ENCODE measurements at regions not wholly inside any gene's neighbourhood (a gene's known extent, or its start where the extent isn't known, plus 50 kb on each side); places are given as distances from the start of the nearest gene placed in this dataset.

- Histone ChIP-seq H3K4me1 (ENCODE audit: control insufficient read depth in 1 of 2, low read depth in 2 of 2) (peaks cover 0 to under 1% of the 10 kb centered on the region in 2 donors), H3K36me3 (no peaks in the 10 kb centered on the region), H3K27me3 (replicated peaks; ENCODE audit: insufficient read depth) (no peaks in the 10 kb centered on the region), H3K27ac (no peak overlapping the region), H3K4me3 (no peak overlapping the region), H3K9me3 (no peaks in the 10 kb centered on the region)
- TF ChIP-seq, protein P1, sequence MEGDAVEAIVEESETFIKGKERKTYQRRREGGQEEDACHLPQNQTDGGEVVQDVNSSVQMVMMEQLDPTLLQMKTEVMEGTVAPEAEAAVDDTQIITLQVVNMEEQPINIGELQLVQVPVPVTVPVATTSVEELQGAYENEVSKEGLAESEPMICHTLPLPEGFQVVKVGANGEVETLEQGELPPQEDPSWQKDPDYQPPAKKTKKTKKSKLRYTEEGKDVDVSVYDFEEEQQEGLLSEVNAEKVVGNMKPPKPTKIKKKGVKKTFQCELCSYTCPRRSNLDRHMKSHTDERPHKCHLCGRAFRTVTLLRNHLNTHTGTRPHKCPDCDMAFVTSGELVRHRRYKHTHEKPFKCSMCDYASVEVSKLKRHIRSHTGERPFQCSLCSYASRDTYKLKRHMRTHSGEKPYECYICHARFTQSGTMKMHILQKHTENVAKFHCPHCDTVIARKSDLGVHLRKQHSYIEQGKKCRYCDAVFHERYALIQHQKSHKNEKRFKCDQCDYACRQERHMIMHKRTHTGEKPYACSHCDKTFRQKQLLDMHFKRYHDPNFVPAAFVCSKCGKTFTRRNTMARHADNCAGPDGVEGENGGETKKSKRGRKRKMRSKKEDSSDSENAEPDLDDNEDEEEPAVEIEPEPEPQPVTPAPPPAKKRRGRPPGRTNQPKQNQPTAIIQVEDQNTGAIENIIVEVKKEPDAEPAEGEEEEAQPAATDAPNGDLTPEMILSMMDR (IDR thresholded peaks at IDR 0.05) = no peak
- DNase-seq (ENCODE audit: low spot score) = no peak
- ATAC-seq (ENCODE audit: insufficient number of reproducible peaks, low FRiP score, low read depth) = no peak
Observed at GRCh38 chrX:39823854-39824253, 273.9 kb downstream of the BCOR start.

DNA sequence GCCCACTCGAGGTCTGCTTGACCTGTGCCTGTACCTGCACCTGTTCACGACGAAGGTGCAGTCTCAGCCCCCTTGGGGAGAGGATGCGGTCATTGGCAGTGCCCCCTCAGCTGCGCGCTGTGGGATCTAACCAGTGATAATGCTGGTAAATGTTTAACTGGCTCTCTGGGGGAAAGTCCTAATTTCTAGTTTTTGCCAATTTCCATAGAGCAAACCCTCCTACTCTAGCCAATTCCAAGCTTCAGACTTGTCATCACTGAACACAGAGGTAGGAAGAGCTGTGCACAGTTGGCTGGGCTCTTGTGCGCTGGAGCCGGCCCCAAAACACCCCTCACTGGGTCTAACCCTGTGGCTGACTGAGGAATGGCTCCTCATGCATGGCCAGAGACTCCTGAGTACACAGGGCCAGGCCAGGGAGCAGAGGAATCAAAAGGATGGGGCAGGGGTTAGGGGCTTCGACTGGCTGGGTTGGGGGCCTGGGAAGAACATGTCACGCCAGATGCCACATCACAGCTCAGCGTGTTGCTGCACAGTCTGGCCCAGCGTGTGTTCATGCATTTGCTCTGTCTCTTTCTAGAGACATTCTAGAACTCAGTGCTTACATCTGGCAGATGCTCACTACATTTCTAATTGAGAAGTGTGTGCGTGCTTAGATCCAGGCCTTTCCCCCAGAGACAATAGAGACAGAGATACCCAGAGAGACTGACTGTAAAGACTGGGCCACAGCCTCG, 270.8 kb downstream of the BCOR start:
- Histone ChIP-seq H3K27me3 (replicated peaks; ENCODE audit: insufficient read depth) (no peaks in the 10 kb centered on the region), H3K27ac (no peak overlapping the region), H3K4me3 (no peak overlapping the region), H3K9me3 (no peaks in the 10 kb centered on the region), H3K4me1 (ENCODE audit: control insufficient read depth in 1 of 2, low read depth in 2 of 2) (no peaks in the 10 kb centered on the region), H3K36me3 (no peaks in the 10 kb centered on the region)
- TF ChIP-seq, protein P1 (IDR thresholded peaks at IDR 0.05) = no peak
- no peak for ATAC-seq (ENCODE audit: insufficient number of reproducible peaks, low FRiP score, low read depth)
- no peak for DNase-seq (ENCODE audit: low spot score)

GRCh38 chrX:39827951-39828350, 269.8 kb downstream of the BCOR start:
- TF ChIP-seq, protein P1 (IDR thresholded peaks at IDR 0.05) = no peak
- H3K4me3 ChIP-seq = no peak overlapping the region
- no peaks in the 10 kb centered on the region for H3K36me3 ChIP-seq
- ATAC-seq (ENCODE audit: insufficient number of reproducible peaks, low FRiP score, low read depth) (no peak), DNase-seq (ENCODE audit: low spot score) (no peak)
- H3K27me3 ChIP-seq (replicated peaks; ENCODE audit: insufficient read depth) = no peaks in the 10 kb centered on the region
- no peak overlapping the region for H3K27ac ChIP-seq
- no peaks in the 10 kb centered on the region for H3K4me1 ChIP-seq (ENCODE audit: control insufficient read depth in 1 of 2, low read depth in 2 of 2)
- H3K9me3 ChIP-seq = no peaks in the 10 kb centered on the region

GRCh38 chrX:39828971-39829370, 268.8 kb downstream of the BCOR start:
- no peak for DNase-seq (ENCODE audit: low spot score)
- H3K4me1 ChIP-seq (ENCODE audit: control insufficient read depth in 1 of 2, low read depth in 2 of 2) = no peaks in the 10 kb centered on the region
- TF ChIP-seq, protein P1 (IDR thresholded peaks at IDR 0.05) = no peak
- H3K9me3 ChIP-seq = no peaks in the 10 kb centered on the region
- no peak for ATAC-seq (ENCODE audit: insufficient number of reproducible peaks, low FRiP score, low read depth)
- no peaks in the 10 kb centered on the region for H3K27me3 ChIP-seq (replicated peaks; ENCODE audit: insufficient read depth)
- H3K36me3 ChIP-seq = no peaks in the 10 kb centered on the region
- no peak overlapping the region for H3K27ac ChIP-seq
- no peak overlapping the region for H3K4me3 ChIP-seq

GRCh38 chrX:39829965-39830364, 267.8 kb downstream of the BCOR start:
- H3K36me3 ChIP-seq = no peaks in the 10 kb centered on the region
- ATAC-seq (ENCODE audit: insufficient number of reproducible peaks, low FRiP score, low read depth) (no peak), DNase-seq (ENCODE audit: low spot score) (no peak)
- H3K27me3 ChIP-seq (replicated peaks; ENCODE audit: insufficient read depth) = no peaks in the 10 kb centered on the region
- H3K4me3 ChIP-seq = no peak overlapping the region
- H3K4me1 ChIP-seq (ENCODE audit: control insufficient read depth in 1 of 2, low read depth in 2 of 2) = no peaks in the 10 kb centered on the region
- TF ChIP-seq, protein P1 (IDR thresholded peaks at IDR 0.05) = no peak
- H3K9me3 ChIP-seq = no peaks in the 10 kb centered on the region
- no peak overlapping the region for H3K27ac ChIP-seq
